PC-9 (cell line): ENCODE measurements at regions not wholly inside any gene's neighbourhood (a gene's known extent, or its start where the extent isn't known, plus 50 kb on each side); places are given as distances from the start of the nearest gene placed in this dataset.

Source experiments
- EZH2 ChIP-seq: fragments of 200-600 bp; sonication (generic); IDR thresholded peaks from 2 replicates; pipeline ENCODE4 v1.8.0; 2017; ENCODE audit warnings: antibody characterized with exemption, low read depth
- TF ChIP-seq, protein P1 (sequence below): fragments of 200-600 bp; sonication (generic); conservative IDR thresholded peaks from 2 replicates; pipeline ENCODE4 v1.6.1; 2017; ENCODE audit warnings: mixed run types, antibody characterized with exemption, mild to moderate bottlenecking, moderate library complexity

DNA sequence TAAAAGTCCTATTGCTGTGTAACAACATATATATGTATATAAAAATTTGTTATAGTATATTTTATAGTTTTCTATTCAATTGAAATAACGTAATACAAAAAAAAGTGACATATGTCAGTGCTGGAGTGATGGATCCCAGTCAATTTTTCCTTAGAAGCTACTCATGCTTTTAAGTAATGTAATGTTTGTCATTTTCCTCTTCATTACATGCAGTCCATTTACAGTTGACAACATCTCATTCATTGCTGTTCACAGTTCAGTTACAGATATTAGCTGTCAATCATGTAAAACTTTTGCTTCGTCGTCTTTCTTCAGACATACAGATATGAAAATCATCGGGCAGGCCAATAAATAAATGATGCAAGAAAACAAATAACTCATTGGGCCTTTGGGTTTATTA, 525.1 kb upstream of the PRR20A start:
- TF ChIP-seq, protein P1, sequence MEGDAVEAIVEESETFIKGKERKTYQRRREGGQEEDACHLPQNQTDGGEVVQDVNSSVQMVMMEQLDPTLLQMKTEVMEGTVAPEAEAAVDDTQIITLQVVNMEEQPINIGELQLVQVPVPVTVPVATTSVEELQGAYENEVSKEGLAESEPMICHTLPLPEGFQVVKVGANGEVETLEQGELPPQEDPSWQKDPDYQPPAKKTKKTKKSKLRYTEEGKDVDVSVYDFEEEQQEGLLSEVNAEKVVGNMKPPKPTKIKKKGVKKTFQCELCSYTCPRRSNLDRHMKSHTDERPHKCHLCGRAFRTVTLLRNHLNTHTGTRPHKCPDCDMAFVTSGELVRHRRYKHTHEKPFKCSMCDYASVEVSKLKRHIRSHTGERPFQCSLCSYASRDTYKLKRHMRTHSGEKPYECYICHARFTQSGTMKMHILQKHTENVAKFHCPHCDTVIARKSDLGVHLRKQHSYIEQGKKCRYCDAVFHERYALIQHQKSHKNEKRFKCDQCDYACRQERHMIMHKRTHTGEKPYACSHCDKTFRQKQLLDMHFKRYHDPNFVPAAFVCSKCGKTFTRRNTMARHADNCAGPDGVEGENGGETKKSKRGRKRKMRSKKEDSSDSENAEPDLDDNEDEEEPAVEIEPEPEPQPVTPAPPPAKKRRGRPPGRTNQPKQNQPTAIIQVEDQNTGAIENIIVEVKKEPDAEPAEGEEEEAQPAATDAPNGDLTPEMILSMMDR = no peak
- no peak for TF ChIP-seq EZH2
